ENCODE measurements at regions not wholly inside any gene's neighbourhood (a gene's known extent, or its start where the extent isn't known, plus 50 kb on each side); places are given as distances from the start of the nearest gene placed in this dataset.

GRCh38 chr17:13957636-13958035 lies 111.7 kb upstream of the COX10 start:
- no peak for TF ChIP-seq POLR2AphosphoS5 (IDR thresholded peaks at IDR 0.05)
- no peak for TF ChIP-seq CTCF (IDR thresholded peaks at IDR 0.05)
- TF ChIP-seq POLR2A (IDR thresholded peaks at IDR 0.05), result no peak
